Body of pancreas (tissue), 4 donors: ENCODE measurements at regions not wholly inside any gene's neighbourhood (a gene's known extent, or its start where the extent isn't known, plus 50 kb on each side); places are given as distances from the start of the nearest gene placed in this dataset.

ENCODE experiments used
- ATAC-seq: fragments of 150-250 bp; one replicate; pipeline ENCODE4 v1.9.1; 2016
- DNase-seq, 4 donors: peaks; one replicate each; pipeline ENCODE4 v3.0.0-alpha.2; 2019
- H3K27ac ChIP-seq, 4 donors: fragments of 200-600 bp; sonication (generic); 1 replicate in 3 of 4; 2 replicates in 1 of 4; pipeline versions ENCODE4 v1.5.1 to v1.6.1; 2016 to 2019; ENCODE audit warnings: mild to moderate bottlenecking in 1 of 4, mixed read lengths in 1 of 4, moderate library complexity in 1 of 4
- H3K27me3 ChIP-seq, 2 donors: fragments of 200-600 bp; sonication (generic); one replicate each; pipeline ENCODE4 v1.6.0; 2016; ENCODE audit warnings: mild to moderate bottlenecking in 1 of 2
- H3K36me3 ChIP-seq, 2 donors: fragments of 200-600 bp; sonication (generic); replicated peaks in 1 of 2; 2 replicates each; pipeline ENCODE4 v1.5.1; 2016; ENCODE audit warnings: low read depth in 2 of 2; ENCODE audit not compliant: insufficient read depth in 1 of 2
- H3K4me1 ChIP-seq: fragments of 200-600 bp; sonication (generic); one replicate; pipeline ENCODE4 v1.6.0; 2016
- H3K4me3 ChIP-seq, 2 donors: fragments of 200-600 bp; sonication (generic); 1 replicate in 1 of 2; 2 replicates in 1 of 2; pipeline ENCODE4 v1.5.1; 2016 to 2019
- H3K9me3 ChIP-seq, 3 donors: fragments of 200-600 bp; sonication (generic); 1 replicate in 2 of 3; 2 replicates in 1 of 3; pipeline ENCODE4 v1.5.1; 2016
- POLR2A ChIP-seq, 3 donors: fragments of 450-650 bp; IDR thresholded peaks; one replicate each; pipeline ENCODE4 v1.6.1; 2016; ENCODE audit warnings: antibody characterized with exemption in 3 of 3, mild to moderate bottlenecking in 2 of 3
- WGBS, 2 donors: methylation state at CpG; one replicate each; pipeline ENCODE4 v1.1.5; 2017; 5-methylcytosine and 5-hydroxymethylcytosine counted together
- intact Hi-C: fragments of 100-400 bp; cut with DNase I; formaldehyde crosslinking; loops from one replicate; pipeline ENCODE4 v1.15.1; 2023
- TF ChIP-seq, protein P1 (sequence below), 7 experiments: fragments of 450-650 bp in 4 of 7; fragments of 200-600 bp in 3 of 7; sonication (generic) in 3 of 7; IDR thresholded peaks; one replicate each; pipeline ENCODE4 v1.5.1; 2016 to 2019; ENCODE audit warnings: antibody characterized with exemption in 7 of 7

DNA sequence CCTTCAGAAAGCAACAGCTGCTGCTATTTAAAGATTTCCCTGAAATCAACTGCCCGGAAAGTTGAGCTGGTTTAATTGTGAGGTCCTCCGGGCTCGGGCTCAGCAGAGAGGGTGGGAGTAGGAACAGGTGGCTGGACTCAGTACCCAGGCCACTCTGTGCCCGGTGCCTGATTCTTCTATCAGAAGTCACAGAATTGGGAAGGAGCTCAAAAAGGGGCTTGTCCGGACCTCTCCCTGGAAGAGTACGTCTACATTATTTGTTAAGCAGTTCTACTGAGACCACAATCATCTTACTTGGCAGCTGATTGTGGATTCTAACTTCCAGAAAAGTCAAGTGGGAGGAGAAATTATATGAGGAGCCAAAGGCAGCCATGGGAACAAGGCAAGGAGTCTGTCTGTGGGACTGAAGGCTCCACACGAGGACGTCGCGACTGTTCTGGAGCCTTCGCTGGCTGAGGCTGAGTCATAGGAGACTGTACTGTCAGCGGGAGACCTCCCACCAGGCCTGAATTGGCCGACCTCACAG is 91.7 kb upstream of the ANKRD10 start:
- intact Hi-C loops = loop anchor here (10.0 kb wide), 1 partner anchor 1728 kb away; no protein-coding TSS in a partner anchor
- 24 to 37% methylated on average over 13 of the region's 13 CpGs for WGBS, 2 donors
- H3K27ac ChIP-seq = peak overlapping the region; percentile 80 to 90 (median 88)
- TF ChIP-seq, protein P1, sequence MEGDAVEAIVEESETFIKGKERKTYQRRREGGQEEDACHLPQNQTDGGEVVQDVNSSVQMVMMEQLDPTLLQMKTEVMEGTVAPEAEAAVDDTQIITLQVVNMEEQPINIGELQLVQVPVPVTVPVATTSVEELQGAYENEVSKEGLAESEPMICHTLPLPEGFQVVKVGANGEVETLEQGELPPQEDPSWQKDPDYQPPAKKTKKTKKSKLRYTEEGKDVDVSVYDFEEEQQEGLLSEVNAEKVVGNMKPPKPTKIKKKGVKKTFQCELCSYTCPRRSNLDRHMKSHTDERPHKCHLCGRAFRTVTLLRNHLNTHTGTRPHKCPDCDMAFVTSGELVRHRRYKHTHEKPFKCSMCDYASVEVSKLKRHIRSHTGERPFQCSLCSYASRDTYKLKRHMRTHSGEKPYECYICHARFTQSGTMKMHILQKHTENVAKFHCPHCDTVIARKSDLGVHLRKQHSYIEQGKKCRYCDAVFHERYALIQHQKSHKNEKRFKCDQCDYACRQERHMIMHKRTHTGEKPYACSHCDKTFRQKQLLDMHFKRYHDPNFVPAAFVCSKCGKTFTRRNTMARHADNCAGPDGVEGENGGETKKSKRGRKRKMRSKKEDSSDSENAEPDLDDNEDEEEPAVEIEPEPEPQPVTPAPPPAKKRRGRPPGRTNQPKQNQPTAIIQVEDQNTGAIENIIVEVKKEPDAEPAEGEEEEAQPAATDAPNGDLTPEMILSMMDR (IDR thresholded peaks at IDR 0.05) = no peak
- TF ChIP-seq POLR2A (IDR thresholded peaks at IDR 0.05) = peak in 2 of 3 donors; percentile 36 to 41
- no peak overlapping the region for H3K4me3 ChIP-seq
- H3K36me3 ChIP-seq = no peaks in the 10 kb centered on the region
- ATAC-seq = peak; percentile 90
- H3K27me3 ChIP-seq = no peaks in the 10 kb centered on the region
- H3K4me1 ChIP-seq = peaks cover 23% of the 10 kb centered on the region
- peak; percentile 72 to 93 (median 86) for DNase-seq
- no peaks in the 10 kb centered on the region for H3K9me3 ChIP-seq

DNA sequence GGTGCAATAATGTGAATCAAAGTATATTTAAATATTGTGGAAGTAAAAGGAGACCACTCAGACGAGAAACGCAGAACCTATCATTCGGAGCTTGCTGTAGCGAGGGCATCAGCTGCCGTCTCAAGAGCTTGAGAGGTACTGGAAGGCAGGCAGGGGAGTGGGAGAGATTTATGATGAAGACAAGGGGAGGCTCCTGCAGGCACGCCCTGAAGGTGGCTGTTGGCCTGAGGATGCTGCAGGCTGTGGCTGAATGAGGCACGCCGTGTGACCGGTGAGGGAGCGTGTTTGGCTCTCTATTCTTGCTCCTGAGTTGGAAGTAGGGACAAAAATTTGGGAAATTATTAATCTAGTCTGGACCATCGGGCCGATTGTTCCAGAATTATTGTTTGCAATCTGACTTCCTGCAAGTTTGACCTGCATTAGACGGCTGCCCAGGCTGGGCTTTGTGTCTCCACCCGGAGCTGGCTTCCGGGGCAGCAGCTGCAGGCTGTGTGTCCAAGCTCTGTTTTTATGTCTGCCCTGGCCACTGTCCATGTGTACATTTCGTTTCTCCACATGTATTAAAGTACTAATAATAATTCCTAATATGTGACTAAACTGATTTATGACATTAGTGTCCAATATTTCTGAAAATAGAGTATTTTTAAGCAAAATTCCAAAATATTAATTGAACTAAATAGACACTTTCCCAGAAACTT is 91.1 kb upstream of the ANKRD10 start:
- H3K27ac ChIP-seq = peak overlapping the region; percentile 80 to 90 (median 88)
- no peaks in the 10 kb centered on the region for H3K9me3 ChIP-seq
- intact Hi-C loops = loop anchor here (10.0 kb wide), 1 partner anchor 1729 kb away; no protein-coding TSS in a partner anchor
- WGBS, 2 donors = 35 to 41% methylated on average over 16 of the region's 16 CpGs
- DNase-seq = peak; percentile 71 to 87 (median 82)
- peaks cover 23% of the 10 kb centered on the region for H3K4me1 ChIP-seq
- H3K36me3 ChIP-seq = no peaks in the 10 kb centered on the region
- H3K4me3 ChIP-seq = no peak overlapping the region
- TF ChIP-seq, protein P1 (IDR thresholded peaks at IDR 0.05) = no peak
- no peak for TF ChIP-seq POLR2A (IDR thresholded peaks at IDR 0.05)
- H3K27me3 ChIP-seq = no peaks in the 10 kb centered on the region
- peak; percentile 85 for ATAC-seq

DNA sequence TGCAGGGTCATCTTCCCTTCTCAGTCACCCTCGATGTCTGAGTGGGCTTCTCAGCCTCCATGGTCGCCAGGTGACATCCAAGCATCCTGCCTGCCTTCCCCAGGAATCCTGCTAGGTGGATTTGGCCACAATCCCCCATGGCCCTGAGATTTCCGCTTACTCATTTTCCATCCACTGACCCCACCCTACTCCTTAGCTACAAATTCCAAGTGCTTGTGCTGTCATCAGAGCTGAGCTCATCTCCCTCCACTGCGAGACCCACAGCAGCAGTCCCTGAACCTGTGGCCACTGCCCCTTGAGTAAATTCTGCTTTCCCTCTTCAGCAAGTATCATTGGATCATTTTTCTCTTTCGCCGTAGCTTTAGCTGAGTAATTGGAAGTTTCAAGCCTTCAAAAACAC is 90.5 kb upstream of the ANKRD10 start:
- WGBS, 2 donors = 85 to 91% methylated on average over 6 of the region's 6 CpGs
- no peaks in the 10 kb centered on the region for H3K36me3 ChIP-seq
- TF ChIP-seq, protein P1 (IDR thresholded peaks at IDR 0.05) = no peak
- no peak for TF ChIP-seq POLR2A (IDR thresholded peaks at IDR 0.05)
- DNase-seq = no peak
- no peaks in the 10 kb centered on the region for H3K9me3 ChIP-seq
- ATAC-seq = no peak
- H3K27me3 ChIP-seq = no peaks in the 10 kb centered on the region
- no peak overlapping the region for H3K4me3 ChIP-seq
- peaks cover 23% of the 10 kb centered on the region for H3K4me1 ChIP-seq
- peak overlapping the region; percentile 80 to 90 (median 88) for H3K27ac ChIP-seq
- intact Hi-C loops = loop anchor here (10.0 kb wide), 1 partner anchor 1729 kb away; no protein-coding TSS in a partner anchor

DNA sequence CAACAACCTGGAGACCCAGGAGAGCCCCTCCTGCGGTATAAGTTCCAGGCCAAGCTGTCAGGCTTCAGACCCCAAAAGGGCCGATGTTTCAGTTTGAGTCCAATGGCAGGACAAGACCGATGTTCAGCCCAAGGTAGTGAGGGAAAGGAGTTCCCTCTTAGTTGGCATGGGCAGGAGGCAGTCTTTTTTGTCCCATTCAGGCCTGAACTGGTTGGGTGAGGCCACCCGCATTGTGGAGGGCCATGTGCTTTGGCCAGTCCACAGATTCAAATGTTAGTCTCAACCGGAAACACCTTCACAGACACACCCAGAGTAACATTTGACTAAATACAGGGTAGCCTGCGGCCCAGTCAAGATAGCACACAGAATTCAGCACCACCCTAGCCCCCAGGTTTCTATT is 89.6 kb upstream of the ANKRD10 start:
- Histone ChIP-seq H3K36me3 (no peaks in the 10 kb centered on the region), H3K4me1 (peaks cover 23% of the 10 kb centered on the region), H3K27ac (peak overlapping the region in 1 of 4 donors; percentile 17), H3K9me3 (no peaks in the 10 kb centered on the region), H3K4me3 (no peak overlapping the region), H3K27me3 (no peaks in the 10 kb centered on the region)
- no peak for DNase-seq
- TF ChIP-seq, protein P1 (IDR thresholded peaks at IDR 0.05) = no peak
- no peak for TF ChIP-seq POLR2A (IDR thresholded peaks at IDR 0.05)
- ATAC-seq = no peak
- WGBS, 2 donors = 87 to 95% methylated on average over 6 of the region's 6 CpGs
- intact Hi-C loops = loop anchor here (10.0 kb wide), 1 partner anchor 1730 kb away; no protein-coding TSS in a partner anchor
